HG03571 (cell line): ENCODE measurements at regions not wholly inside any gene's neighbourhood (a gene's known extent, or its start where the extent isn't known, plus 50 kb on each side); places are given as distances from the start of the nearest gene placed in this dataset.
"Not testable (repeated sequence)": the region's sequence is repeated elsewhere in the genome, so short reads cannot be mapped to it uniquely, and the experiment has no call there.

Source experiments
- ATAC-seq: cut with Tn5 transposase; IDR thresholded peaks from one replicate; pipeline ENCODE4 v1.9.1; 2021; ENCODE audit not compliant: unreplicated experiment

DNA sequence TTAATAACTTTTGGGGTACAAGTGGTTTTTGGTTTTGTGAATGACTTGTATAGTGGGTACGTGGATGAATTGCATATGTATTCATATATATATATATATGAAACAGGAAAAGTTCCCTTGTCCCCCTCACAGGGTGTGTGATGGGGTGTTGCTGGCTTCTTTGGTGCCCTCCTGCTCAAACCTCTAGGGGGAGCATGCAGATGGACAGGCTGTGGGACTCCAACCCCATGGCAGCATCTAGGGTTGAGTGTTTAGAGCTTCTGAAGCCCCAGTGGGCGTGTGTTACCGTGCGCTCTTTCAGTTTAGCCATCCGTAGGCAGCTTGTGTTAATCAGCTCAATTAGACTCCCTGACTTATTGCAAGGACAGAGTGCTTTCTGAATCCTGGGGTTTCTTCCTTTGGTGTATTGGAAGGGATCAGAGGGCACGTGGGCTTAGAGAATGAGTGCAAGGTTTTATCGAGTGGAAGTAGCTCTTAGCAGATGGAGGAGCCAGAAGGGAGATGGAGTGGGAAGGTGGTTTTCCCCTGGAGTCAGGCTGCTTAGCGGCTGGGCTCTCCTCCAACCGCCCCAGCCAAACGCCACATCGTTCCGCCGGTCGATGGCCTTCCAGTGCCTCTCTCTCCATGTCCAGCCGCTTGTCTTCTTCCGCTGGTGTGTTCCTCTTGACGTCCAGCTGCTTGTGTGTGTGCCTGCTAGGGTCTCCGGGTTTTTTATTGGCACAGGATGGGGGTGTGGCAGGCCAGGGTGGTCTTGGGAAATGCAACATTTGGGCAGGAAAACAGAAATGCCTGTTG lies 674.4 kb upstream of the LCORL start:
- ATAC-seq: no peak

DNA sequence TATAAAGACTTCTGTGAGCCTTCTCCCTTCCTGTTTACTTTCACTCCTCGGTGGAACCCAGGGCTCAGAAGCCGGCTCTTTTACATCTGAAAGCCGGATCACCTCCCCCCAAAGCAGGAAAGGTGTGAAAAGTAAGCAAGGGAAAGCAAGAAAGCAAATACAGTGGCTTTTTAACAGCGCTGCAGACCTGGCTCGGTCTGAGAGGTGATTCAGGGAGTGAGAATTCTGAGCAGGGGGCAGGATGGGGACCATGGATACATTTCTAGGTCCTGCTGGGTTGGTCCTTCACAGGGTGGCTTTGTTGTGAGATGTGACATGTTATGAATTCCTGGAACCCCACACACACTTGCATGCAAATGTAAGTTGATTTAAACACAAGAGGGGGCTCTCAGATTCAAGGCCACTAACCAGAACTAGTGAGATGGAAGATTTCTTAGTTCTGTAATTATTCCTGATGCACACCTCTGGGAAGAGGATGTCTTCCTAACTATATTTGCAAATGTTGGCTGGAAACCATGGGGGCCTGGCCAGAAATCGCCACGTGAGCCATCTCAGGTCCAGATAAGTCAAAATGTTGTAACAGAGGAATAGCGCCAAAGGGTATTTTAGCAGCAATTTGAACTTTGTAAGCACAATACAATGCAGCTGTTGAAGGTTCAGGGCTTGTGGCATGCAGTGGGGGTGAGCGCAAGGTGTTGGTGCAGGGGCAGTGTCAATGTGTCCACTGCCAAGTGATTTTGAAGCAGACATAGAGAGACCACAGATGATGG lies 670.1 kb upstream of the LCORL start:
- ATAC-seq: no peak

DNA sequence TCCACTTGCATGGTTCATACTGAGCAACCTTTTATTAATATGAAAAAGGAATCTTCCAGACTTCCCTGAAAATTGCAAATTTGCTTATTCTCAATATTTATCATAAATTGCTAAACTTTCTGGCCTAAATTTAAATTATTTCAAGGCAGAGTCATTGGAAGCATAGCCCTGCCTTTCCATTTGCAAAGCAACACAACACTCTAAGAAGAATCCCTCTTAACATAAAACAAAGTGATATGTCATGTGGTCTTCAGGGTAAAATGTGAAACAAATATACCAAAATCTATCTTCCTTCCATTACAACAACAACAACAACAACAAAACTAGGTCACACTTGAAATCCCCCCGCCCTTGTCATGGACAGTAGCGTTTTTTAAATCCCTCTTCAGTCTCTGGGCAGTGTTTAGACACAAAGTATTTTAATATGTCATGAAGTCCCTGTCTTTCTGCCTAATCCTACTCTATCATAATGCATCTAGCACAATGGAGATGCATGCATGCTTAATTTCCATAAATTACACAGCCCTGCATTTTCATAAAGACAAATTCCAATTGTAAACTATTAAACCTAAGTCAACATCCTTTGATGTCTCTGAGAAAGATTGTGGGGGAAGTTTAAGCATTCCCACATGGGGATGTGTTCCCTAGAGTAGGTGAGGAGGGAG lies 668.9 kb upstream of the LCORL start:
- ATAC-seq: no peak

DNA sequence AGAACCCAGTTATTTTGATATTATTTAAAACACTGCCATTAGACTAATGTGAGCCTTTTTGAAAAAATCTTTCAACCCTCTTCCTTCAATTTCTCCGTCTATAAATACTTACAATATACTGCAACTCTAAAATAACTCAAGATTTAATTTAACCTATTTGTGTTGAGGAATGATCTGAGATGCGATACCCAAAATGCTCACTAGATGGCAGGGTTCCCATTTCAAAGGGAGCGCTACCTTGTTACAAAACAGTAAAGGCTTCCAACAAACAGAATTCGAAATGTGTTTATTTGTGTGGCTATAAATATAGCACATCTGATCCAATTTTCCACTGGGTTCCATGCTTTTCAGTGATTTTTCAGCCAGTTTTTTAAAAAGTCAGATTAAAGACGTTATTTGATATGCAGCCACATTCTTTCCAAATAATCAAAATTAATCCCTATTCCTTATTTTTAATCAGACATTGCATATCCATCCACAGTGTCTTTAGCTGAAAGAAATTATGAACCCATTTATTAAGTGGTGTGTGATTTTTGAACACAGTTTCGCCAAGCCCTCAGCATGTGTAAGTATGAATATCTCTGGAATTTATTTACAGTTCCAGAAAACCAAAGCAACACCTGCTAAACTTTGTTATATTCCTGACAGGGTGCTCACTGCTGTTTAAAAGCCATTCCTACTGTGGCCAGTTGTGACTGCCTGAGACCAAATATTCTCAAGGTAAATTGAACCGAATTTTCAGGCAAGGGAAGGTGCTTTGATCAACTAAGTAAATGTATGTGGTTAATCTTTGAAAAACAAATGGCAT lies 668.0 kb upstream of the LCORL start:
- peak; percentile 81 for ATAC-seq

- ATAC-seq: not testable (repeated sequence)
These were observed 666.8 kb upstream of the LCORL start for GRCh38 chr4:18688351-18688750.

DNA sequence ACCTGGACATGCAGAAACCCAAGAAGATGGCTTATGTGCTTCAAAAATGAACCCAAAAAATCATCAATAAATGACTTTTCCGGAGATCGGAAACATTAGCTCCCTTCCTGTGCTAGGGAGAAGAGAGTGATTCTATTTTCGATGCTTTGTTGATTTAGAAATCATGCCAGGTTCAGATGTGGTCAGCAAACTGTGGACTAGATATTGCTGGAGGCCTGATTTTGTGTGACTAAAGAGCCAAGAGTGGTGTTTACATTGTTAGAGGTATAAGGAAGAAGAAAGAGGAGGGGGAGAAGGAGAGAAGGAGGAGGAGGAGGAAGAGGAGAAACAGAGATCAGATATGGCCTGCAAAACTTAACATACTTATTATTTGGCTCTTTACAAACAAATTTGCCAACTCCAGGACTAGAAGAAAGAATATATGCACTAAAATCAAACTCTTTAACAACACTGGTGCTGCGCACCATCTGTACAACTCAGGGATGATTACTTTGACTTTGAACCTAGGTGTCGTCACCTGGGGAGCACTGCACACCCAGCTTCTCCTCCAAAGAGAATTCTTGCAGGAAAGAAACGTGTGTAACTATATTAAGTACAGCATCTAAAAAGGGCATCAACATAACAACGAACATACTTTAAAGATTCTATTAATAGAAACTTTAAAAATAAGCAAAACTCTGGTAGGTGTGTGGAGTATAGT lies 664.9 kb upstream of the LCORL start:
- no peak for ATAC-seq

GRCh38 chr4:18684932-18685331 lies 663.4 kb upstream of the LCORL start:
- ATAC-seq: no peak

DNA sequence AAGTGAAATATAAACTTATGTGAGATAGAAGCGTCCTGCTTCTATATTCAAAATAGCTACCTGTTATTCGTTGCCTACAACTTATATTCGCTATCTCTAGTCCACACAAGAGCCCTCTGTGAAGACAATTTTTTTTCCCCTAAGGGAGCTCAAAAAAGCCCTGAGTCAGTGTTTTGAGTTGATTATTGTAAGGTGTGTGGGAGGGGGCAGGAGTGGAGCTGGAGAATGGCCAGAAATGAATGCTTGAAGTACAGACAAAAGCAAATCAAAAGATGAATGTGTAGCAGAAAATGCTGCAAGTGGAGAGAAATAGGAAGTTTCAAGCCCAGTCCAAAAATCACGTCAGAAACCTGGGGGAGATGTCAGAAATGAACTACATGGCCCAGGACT lies 655.0 kb upstream of the LCORL start:
- ATAC-seq: no peak

DNA sequence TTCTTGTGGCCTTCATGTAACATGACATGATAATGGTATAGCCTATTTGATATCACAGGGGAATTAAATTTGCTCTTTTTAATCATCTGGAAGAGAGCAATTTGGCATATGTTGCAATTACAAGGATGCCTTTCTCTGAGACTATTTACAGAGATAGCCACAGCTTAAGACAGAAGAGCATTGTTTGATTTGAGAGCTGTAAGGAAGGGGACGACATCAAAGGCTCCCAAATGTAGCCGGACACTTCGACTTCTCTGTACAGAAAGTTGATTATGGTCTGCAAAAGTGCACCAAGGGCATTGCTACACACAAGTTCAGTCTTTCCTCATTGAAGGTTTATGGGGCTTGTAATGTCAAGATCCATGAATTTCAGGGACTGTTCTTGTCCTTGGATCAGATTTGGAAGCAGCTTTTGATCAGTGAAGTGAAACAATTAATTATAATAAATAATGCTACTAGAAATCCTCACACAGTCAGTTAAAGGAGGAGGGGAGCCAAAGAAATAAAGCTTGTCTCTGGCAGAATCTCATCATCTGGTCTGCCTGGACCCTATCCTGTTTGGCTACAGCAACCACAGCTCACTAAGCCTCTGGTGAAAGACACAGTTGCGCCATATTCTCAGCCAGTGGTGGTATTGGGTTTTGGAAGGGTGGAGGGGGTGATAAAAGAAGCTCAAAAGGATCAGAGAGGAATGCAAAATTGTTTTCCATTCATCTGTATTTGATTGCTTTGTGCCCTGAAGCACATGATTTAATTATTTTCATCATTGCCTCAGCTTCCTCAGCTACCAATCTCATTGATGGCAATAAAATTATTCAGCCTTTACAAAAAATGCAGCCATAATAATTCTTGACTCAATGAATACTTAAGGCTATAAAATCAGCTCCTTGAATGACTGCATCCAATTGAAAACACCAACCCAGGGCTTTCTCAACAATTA lies 654.3 kb upstream of the LCORL start:
- ATAC-seq: no peak

- no peak for ATAC-seq
These were observed 648.5 kb upstream of the LCORL start for GRCh38 chr4:18670034-18670433.

GRCh38 chr4:18669390-18669789 lies 647.8 kb upstream of the LCORL start:
- ATAC-seq: no peak

DNA sequence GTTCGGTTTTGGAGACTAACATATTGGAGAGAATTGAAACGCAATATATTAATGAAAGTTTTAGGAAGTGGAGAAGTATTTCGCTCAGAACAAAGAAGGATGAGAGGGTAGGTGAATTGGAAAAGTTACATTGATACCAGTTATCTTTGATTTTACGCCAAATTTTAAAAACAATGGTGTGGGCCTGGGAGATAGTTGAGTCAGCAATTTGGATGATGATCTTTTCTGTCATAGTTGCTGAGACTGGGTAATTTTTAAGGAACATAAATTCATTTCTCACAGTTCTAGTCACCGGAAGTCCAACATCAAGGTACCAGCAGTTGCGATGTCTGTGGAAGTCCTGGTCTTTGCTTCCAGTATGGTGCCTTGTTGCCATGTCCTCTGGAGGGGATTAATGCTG lies 644.8 kb upstream of the LCORL start:
- no peak for ATAC-seq

DNA sequence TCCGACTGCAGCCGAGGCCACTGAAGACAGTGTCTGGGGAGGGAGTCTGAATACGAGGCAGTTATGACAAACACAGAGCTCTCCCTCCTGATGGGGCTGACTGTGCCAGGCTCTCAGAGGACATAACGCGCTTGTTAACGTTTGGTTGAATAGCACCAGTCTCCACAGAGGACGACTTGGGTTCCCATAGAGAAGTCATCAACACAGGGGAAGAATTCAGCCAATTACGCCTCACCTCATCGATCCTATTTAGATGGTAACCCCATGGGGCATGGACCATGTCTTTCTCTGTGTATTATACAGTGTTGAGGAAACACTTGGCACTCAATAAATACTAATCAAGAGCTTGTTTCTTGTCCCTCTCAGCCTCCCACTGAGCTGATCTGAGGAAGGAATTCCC lies 642.6 kb upstream of the LCORL start:
- ATAC-seq: no peak

GRCh38 chr4:18645351-18645750 lies 623.8 kb upstream of the LCORL start:
- no peak for ATAC-seq

DNA sequence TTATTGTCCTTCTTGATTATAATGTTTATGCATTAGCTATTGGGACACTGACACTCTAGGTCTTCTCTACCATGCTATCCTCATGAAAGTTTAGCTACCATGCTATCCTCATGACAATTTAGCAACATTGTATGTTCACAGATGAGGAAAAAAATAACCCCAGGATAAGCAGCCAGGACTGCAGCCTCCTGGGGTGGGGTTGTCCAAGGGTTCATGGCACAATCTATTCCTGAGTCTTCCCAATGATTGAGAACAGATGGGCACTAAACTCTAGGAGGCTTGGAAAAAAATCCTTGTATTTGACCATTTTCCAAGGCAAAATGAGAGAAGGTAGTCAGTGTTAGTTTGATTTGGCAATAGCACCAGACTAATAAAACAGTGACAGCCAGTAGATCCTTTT lies 619.8 kb upstream of the LCORL start:
- ATAC-seq: no peak

- ATAC-seq: no peak
These were observed 616.5 kb upstream of the LCORL start for GRCh38 chr4:18638031-18638430.

DNA sequence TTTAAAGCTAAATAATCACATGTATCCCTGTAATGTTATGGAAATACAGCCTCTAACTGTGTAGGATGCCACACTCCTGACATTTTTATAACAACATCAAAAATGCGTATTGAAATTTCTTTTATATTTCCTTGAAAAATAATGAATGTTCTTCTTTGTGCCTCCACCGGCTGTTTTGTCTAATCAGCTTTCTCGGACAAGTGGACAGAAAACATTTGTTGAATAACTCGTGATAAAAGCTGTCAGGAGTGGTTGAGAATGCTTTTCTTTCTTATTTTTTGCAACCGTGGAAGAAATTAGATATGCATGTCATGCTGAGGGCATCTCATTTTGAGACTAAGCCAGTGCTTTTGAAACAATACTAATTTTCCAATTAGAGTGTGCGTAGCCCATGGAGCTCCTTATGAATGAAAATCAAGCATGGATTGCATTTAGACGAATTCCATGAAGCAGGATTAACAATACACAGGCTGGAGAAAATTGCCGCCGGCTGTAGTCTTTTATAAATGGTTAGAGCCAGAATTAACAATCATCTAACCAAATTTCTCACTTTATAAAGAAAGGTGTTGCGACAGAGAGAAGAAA lies 614.5 kb upstream of the LCORL start:
- ATAC-seq: no peak

- ATAC-seq: no peak
These were observed 614.0 kb upstream of the LCORL start for GRCh38 chr4:18635531-18635930.

- no peak for ATAC-seq
These were observed 610.0 kb upstream of the LCORL start for GRCh38 chr4:18631586-18631985.
